GM12865 (cell line): ENCODE measurements at regions not wholly inside any gene's neighbourhood (a gene's known extent, or its start where the extent isn't known, plus 50 kb on each side); places are given as distances from the start of the nearest gene placed in this dataset.

ENCODE experiments used
- DNase-seq: peaks from one replicate; pipeline ENCODE4 v3.0.0; 2010; ENCODE audit warnings: low read depth
- H3K4me3 ChIP-seq: 2 replicates; pipeline ENCODE4 v1.5.1; 2011; ENCODE audit warnings: mild to moderate bottlenecking, low read depth, low read length, control low read depth
- CTCF ChIP-seq: IDR thresholded peaks from 2 replicates; pipeline ENCODE4 v1.5.1; 2011; ENCODE audit warnings: low read length, control low read depth, low read depth, inconsistent platforms; ENCODE audit not compliant: insufficient read depth; ENCODE audit errors: missing control alignments

- DNase-seq: no peak
- no peak for TF ChIP-seq CTCF
- no peak overlapping the region for H3K4me3 ChIP-seq
Observed at GRCh38 chr21:20373031-20373430, 625.2 kb upstream of the NCAM2 start.

DNA sequence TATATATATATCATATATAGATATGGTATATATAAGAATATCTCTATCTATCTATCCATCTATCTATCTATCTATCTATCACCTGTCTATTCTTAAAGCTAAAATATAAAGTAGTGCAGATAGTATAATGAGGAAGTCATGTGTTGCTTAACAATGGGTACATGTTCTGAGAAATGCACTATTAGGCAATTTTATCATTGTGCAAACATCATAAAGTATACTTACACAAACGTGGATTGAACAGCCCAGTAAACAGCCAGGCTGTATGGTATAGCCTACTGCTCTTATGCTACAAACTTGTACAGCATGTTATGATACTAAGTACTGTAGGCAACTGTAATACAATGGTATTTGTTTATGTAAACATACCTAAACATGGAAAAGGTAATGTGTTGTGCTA, 621.0 kb upstream of the NCAM2 start:
- TF ChIP-seq CTCF: no peak
- no peak overlapping the region for H3K4me3 ChIP-seq
- DNase-seq: no peak

DNA sequence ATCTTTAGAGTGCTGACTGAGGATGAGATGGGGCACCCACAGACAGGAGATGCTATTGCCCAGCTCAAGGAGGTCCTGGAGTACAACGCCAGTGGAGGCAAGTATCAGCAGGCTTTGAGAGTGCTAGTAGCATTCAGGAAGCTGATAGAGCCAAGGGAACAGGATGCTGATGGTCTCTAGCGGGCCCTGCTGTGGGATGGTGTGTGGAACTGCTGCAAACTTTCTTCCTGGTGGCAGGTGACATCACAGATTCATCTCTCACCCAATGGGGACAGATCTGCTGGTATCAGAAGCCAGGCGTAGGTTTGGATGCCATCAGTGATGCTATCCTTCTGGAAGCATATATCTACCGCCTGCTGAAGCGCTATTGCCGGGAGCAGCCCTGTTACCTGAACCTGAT, 609.8 kb upstream of the NCAM2 start:
- H3K4me3 ChIP-seq: no peak overlapping the region
- TF ChIP-seq CTCF: no peak
- no peak for DNase-seq

DNA sequence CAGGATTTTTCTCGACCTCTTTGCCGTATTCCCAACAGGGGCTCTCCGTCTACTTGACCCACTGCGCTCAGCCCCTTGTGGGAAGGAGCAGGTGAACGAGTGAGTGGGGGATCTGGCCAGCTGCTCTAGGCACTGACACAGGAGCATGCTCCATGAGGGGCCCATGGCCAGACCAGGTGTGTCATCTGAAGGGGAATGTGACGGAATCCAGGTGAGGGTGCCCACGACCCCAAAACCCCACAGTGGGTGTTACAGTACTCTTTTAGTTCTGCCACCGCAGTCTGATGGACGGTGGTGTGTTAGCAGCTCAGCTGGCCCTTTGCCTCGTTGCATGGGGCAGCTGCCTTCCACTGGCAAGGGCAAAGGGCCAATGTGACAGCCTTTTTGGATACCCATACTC, 601.4 kb upstream of the NCAM2 start:
- DNase-seq: no peak
- no peak overlapping the region for H3K4me3 ChIP-seq
- no peak for TF ChIP-seq CTCF

DNA sequence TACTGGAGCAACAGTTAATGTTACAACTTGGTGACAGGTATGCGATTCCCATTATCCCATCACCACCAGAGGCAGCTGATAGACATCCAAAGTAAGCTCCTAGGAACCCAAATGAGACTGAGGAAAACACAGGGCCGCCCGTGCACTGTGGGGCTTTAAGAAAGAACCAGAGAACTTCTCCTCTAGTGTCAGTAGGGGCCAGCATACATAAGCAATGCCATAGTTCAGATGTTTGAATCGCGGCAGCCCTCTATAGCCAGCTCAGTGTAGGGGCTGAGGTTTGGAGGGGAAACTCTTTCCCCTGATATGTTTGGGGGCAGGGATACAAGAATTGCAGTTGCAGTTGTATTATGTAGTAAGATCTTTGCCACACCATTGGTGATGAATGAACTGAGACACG, 593.3 kb upstream of the NCAM2 start:
- DNase-seq: no peak
- TF ChIP-seq CTCF: no peak
- no peak overlapping the region for H3K4me3 ChIP-seq

- TF ChIP-seq CTCF: no peak
- H3K4me3 ChIP-seq: no peak overlapping the region
- no peak for DNase-seq
Observed at GRCh38 chr21:20418353-20418752, 579.9 kb upstream of the NCAM2 start.

DNA sequence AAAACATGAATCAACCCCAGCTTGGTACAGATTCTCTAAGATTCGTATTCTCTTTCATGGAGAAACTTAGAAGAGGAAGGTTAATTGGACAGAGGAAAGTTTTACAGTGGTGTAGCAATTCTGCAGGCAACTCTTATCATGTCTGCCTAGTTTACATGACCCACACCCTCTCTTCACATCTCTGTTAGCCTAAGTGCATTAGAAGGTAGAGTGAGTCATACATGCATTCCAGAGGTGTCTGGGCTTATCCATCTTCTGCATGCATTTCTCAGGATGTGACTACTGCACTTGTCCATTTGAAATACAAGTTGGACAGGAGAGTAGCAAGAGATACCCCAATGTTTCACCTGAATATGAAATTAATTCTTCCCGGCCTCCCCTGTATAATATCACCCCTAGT, 578.4 kb upstream of the NCAM2 start:
- H3K4me3 ChIP-seq: no peak overlapping the region
- no peak for TF ChIP-seq CTCF
- no peak for DNase-seq
